Endodermal cell (in vitro differentiated cells): ENCODE measurements at regions not wholly inside any gene's neighbourhood (a gene's known extent, or its start where the extent isn't known, plus 50 kb on each side); places are given as distances from the start of the nearest gene placed in this dataset.

Experiments
- DNase-seq: peaks from one replicate; pipeline ENCODE4 v3.0.0-alpha.2; 2017
- H3K27ac ChIP-seq: 2 replicates; pipeline ENCODE4 v1.5.1; 2013; ENCODE audit warnings: mild to moderate bottlenecking, low read depth, low read length, moderate library complexity
- H3K27me3 ChIP-seq: 2 replicates; pipeline ENCODE4 v1.6.1; 2013; ENCODE audit warnings: mild to moderate bottlenecking, low read length, moderate library complexity; ENCODE audit not compliant: insufficient read depth, control insufficient read depth, poor library complexity, severe bottlenecking
- H3K36me3 ChIP-seq: 2 replicates; pipeline ENCODE4 v1.7.0; 2013; ENCODE audit warnings: mild to moderate bottlenecking, low read length, moderate library complexity; ENCODE audit not compliant: control insufficient read depth, insufficient read depth
- H3K4me1 ChIP-seq: one replicate; pipeline ENCODE4 v1.7.0; 2013; ENCODE audit warnings: low read length; ENCODE audit not compliant: control insufficient read depth, insufficient read depth
- H3K4me3 ChIP-seq: 2 replicates; pipeline ENCODE4 v1.5.1; 2013; ENCODE audit warnings: mild to moderate bottlenecking, low read length, moderate library complexity
- H3K9ac ChIP-seq: 2 replicates; pipeline ENCODE4 v1.6.1; 2013; ENCODE audit warnings: mild to moderate bottlenecking, low read length, moderate library complexity; ENCODE audit not compliant: poor library complexity, severe bottlenecking; ENCODE audit errors: extremely low read depth
- H3K9me3 ChIP-seq: 2 replicates; pipeline ENCODE4 v1.6.1; 2013; ENCODE audit warnings: mild to moderate bottlenecking, low read length, moderate library complexity; ENCODE audit not compliant: control insufficient read depth
- H3K27ac Mint-ChIP-seq: 2 replicates; pipeline ENCODE4 v1.8.0; 2020; ENCODE audit warnings: mixed read lengths
- H3K27me3 Mint-ChIP-seq: 2 replicates; pipeline ENCODE4 v1.8.0; 2021; ENCODE audit warnings: mild to moderate bottlenecking, mixed read lengths; ENCODE audit not compliant: insufficient read depth
- H3K36me3 Mint-ChIP-seq: 2 replicates; pipeline ENCODE4 v1.8.0; 2020; ENCODE audit warnings: low read depth, mixed read lengths
- H3K4me1 Mint-ChIP-seq: 2 replicates; pipeline ENCODE4 v1.8.0; 2020; ENCODE audit warnings: mixed read lengths
- H3K4me3 Mint-ChIP-seq: 2 replicates; pipeline ENCODE4 v1.8.0; 2020; ENCODE audit warnings: mild to moderate bottlenecking, moderate library complexity, mixed read lengths
- H3K9me3 Mint-ChIP-seq: 2 replicates; pipeline ENCODE4 v1.8.0; 2020; ENCODE audit warnings: mild to moderate bottlenecking, mixed read lengths
- CTCF ChIP-seq: fragments of 200-600 bp; sonication (generic); conservative IDR thresholded peaks from 2 replicates; pipeline ENCODE4 v1.5.0; 2021; ENCODE audit warnings: antibody characterized with exemption, mild to moderate bottlenecking
- WGBS, 2 experiments: methylation state at CpG; one replicate each; pipeline versions ENCODE4 v1.1.5 to v1.1.7; 2013; ENCODE audit warnings: missing lambda C conversion rate in 2 of 2, mixed read lengths in 1 of 2; ENCODE audit not compliant: insufficient coverage in 1 of 2, insufficient read length in 1 of 2; 5-methylcytosine and 5-hydroxymethylcytosine counted together

DNA sequence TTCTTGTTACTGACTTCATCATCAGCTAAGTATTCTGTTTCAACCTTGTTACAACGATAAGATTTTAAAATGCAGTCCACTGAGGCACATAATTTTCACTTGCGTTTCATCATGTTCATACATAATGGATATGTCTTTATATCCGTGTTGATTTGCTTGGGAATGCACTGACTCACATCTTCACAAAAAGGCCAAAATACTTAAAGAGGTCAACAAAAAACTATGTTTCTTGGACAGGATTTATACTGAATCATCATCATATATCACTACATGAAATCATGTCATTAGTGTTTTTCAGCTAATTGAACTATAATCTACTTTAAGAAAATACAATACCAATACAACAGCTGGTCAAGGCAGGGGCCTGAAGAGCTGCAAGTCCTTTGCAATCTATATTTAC, 324.5 kb upstream of the KLF6 start:
- no peak overlapping the region for H3K4me3 Mint-ChIP-seq
- 96 to 100% methylated on average over 2 to 3 of the region's 3 CpGs for WGBS, 2 experiments
- H3K4me3 ChIP-seq: no peak overlapping the region

GRCh38 chr10:4108693-4109092, 323.7 kb upstream of the KLF6 start:
- Mint-ChIP-seq H3K4me1 (no peaks in the 10 kb centered on the region), H3K36me3 (no peaks in the 10 kb centered on the region), H3K27me3 (no peaks in the 10 kb centered on the region), H3K27ac (no peak overlapping the region), H3K9me3 (peaks cover 13% of the 10 kb centered on the region), H3K4me3 (no peak overlapping the region)
- TF ChIP-seq CTCF: no peak
- Histone ChIP-seq H3K9me3 (peaks cover 18% of the 10 kb centered on the region), H3K36me3 (no peaks in the 10 kb centered on the region), H3K4me1 (no peaks in the 10 kb centered on the region), H3K27me3 (no peaks in the 10 kb centered on the region), H3K9ac (no peak overlapping the region), H3K4me3 (no peak overlapping the region), H3K27ac (no peak overlapping the region)
- DNase-seq: no peak
- WGBS, 2 experiments: 88 to 94% methylated on average over 3 to 4 of the region's 4 CpGs

More for the DNA sequence above, 324.5 kb upstream of the KLF6 start:
- Mint-ChIP-seq H3K4me1 (no peaks in the 10 kb centered on the region), H3K36me3 (no peaks in the 10 kb centered on the region), H3K9me3 (peaks cover 12% of the 10 kb centered on the region), H3K27ac (no peak overlapping the region), H3K27me3 (no peaks in the 10 kb centered on the region)
- TF ChIP-seq CTCF: no peak
- Histone ChIP-seq H3K27me3 (no peaks in the 10 kb centered on the region), H3K4me1 (no peaks in the 10 kb centered on the region), H3K9me3 (peaks cover 13% of the 10 kb centered on the region), H3K9ac (no peak overlapping the region), H3K36me3 (no peaks in the 10 kb centered on the region), H3K27ac (no peak overlapping the region)
- no peak for DNase-seq

DNA sequence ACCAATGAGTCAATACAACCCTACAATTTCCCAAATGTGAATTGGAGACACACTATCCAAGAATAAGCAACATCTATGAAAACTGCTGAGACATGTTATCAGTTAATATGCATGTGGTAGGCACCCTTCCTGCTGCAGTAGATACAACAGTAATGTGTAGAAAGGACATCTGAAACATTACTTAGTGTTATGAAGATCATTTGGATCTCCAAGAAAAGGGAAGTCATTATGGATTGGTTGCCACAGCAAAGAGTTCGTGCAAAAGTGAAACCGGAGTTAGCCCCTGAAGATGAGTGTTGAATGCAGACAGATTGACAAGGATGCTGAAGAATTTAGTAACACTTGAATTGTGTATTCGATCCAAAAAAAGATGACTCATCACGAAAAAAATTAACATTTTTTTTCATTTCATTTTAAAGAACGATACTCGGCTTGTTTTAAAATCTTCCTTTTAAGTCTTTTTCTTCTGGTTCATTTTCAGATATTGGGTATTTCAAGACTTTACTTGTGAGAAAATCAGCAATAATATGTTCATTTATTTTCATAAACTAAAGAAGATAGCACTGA, 322.4 kb upstream of the KLF6 start:
- Mint-ChIP-seq H3K27me3 (no peaks in the 10 kb centered on the region), H3K36me3 (no peaks in the 10 kb centered on the region), H3K27ac (no peak overlapping the region), H3K4me1 (no peaks in the 10 kb centered on the region), H3K9me3 (peaks cover 13% of the 10 kb centered on the region), H3K4me3 (no peak overlapping the region)
- Histone ChIP-seq H3K27ac (no peak overlapping the region), H3K36me3 (no peaks in the 10 kb centered on the region), H3K9ac (no peak overlapping the region), H3K4me1 (no peaks in the 10 kb centered on the region), H3K27me3 (no peaks in the 10 kb centered on the region), H3K4me3 (no peak overlapping the region), H3K9me3 (peaks cover 18% of the 10 kb centered on the region)
- WGBS, 2 experiments: 86 to 95% methylated on average over 3 to 6 of the region's 6 CpGs
- DNase-seq: no peak
- no peak for TF ChIP-seq CTCF
